CD4-positive, alpha-beta T cell (primary cell): ENCODE measurements at regions not wholly inside any gene's neighbourhood (a gene's known extent, or its start where the extent isn't known, plus 50 kb on each side); places are given as distances from the start of the nearest gene placed in this dataset.

ENCODE experiments used
- ATAC-seq: fragments of 200-7000 bp; cut with Tn5 transposase; one replicate; pipeline ENCODE4 v1.10.0; 2022; ENCODE audit warnings: mild to moderate bottlenecking; ENCODE audit not compliant: poor library complexity
- CTCF ChIA-PET: fragments of 350-600 bp; sonication (Branson Sonifier 250); formaldehyde crosslinking; loops from one replicate; lab custom pipeline; 2021; ENCODE audit warnings: antibody characterized with exemption, inconsistent platforms; lab: Charles Lee
- POLR2A ChIA-PET: fragments of 350-600 bp; sonication (Branson Sonifier 250); formaldehyde crosslinking; loops from one replicate; lab custom pipeline; 2021; ENCODE audit warnings: antibody characterized with exemption, inconsistent platforms; lab: Charles Lee
- DNase-seq, 14 experiments: peaks; one replicate each; pipeline ENCODE4 v3.0.0-alpha.2; 2013 to 2020; ENCODE audit warnings: mixed read lengths in 2 of 14
- H3K27ac ChIP-seq, 2 donors: one replicate each; pipeline versions ENCODE4 v1.5.1 to v1.7.0; 2013; ENCODE audit warnings: low read length in 2 of 2, low read depth in 1 of 2, mild to moderate bottlenecking in 1 of 2
- H3K27me3 ChIP-seq, 2 experiments: 1 replicate in 1 of 2; 2 replicates in 1 of 2; pipeline versions ENCODE4 v1.6.1 to v1.7.0; 2013; ENCODE audit warnings: low read length in 2 of 2, control low read depth in 1 of 2, mild to moderate bottlenecking in 1 of 2, moderate library complexity in 1 of 2; ENCODE audit not compliant: insufficient read depth in 2 of 2, control insufficient read depth in 1 of 2
- H3K36me3 ChIP-seq: one replicate; pipeline ENCODE4 v1.6.1; 2013; ENCODE audit warnings: low read length, control low read depth; ENCODE audit not compliant: insufficient read depth
- H3K4me1 ChIP-seq: one replicate; pipeline ENCODE4 v1.6.1; 2013; ENCODE audit warnings: low read length, control low read depth; ENCODE audit not compliant: insufficient read depth
- H3K4me3 ChIP-seq: one replicate; pipeline ENCODE4 v1.5.1; 2013; ENCODE audit warnings: mild to moderate bottlenecking, low read length, moderate library complexity
- H3K9me3 ChIP-seq, 2 experiments: 1 replicate in 1 of 2; 2 replicates in 1 of 2; pipeline versions ENCODE4 v1.6.1 to v1.7.0; 2013; ENCODE audit warnings: low read length in 2 of 2, mild to moderate bottlenecking in 2 of 2, control low read depth in 1 of 2, moderate library complexity in 1 of 2; ENCODE audit not compliant: control insufficient read depth in 1 of 2, insufficient read depth in 1 of 2
- H3K27ac Mint-ChIP-seq: one replicate; pipeline ENCODE4 v1.8.0; 2020; ENCODE audit warnings: mixed read lengths
- H3K27me3 Mint-ChIP-seq: one replicate; pipeline ENCODE4 v1.8.0; 2021; ENCODE audit warnings: mixed read lengths
- H3K36me3 Mint-ChIP-seq: one replicate; pipeline ENCODE4 v1.8.0; 2021; ENCODE audit warnings: low read depth, mixed read lengths
- H3K4me1 Mint-ChIP-seq: one replicate; pipeline ENCODE4 v1.8.0; 2021; ENCODE audit warnings: low read depth, mixed read lengths
- H3K4me3 Mint-ChIP-seq: one replicate; pipeline ENCODE4 v1.8.0; 2020; ENCODE audit warnings: mild to moderate bottlenecking, mixed read lengths
- H3K9me3 Mint-ChIP-seq: one replicate; pipeline ENCODE4 v1.8.0; 2020; ENCODE audit warnings: mixed read lengths
- intact Hi-C, 2 experiments: fragments of 100-400 bp; cut with DNase I in 1 of 2; cut with micrococcal nuclease in 1 of 2; formaldehyde crosslinking; loops; one replicate each; pipeline versions ENCODE4 v1.15.1 to v1.9.0; 2023 to 2025; cut with DNase I, micrococcal nuclease
- TF ChIP-seq, protein P1 (sequence below): fragments of 200-600 bp; IDR thresholded peaks from one replicate; pipeline ENCODE4 v1.8.0; 2022; ENCODE audit warnings: antibody characterized with exemption, mild to moderate bottlenecking

DNA sequence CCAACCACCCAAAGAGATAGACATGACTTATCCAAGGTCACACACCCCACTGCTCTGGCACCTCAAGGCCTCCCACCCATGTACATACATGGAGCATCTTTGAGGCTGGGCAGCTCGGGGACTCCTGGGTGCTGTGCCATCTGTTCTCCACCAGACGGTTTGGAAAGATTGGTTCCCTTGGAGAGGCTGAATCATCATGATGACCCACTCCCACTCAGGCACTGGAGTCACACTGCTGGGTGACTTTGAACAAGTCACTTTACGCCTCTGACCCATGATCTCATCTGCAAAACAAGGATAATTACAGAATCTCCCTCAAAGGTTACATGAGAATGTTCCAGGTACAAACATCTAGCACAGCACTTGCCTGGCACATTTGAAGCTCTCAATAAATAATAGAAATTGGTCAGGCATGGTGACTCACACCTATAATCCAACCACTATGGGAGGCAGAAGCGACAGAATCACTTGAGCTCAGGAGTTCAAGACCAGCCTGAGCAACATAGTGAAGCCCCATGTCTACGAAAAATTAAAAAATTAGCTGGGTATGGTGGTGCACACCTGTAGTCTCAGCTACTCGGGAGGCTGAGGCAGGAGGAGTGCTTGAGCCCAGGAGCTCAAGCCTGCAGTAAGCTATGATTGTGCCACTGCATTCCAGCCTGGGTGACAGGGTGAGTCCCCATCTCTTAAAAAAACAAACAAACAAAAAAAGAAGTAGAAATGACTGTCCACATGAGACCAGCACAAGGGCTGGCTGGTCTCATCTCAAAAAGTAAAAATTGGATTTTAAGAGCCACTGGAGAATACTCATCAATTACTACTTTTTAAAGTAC is 74.9 kb downstream of the RRAGC start:
- H3K27ac Mint-ChIP-seq, result no peak overlapping the region
- ChIA-PET POLR2A (no interaction called here), CTCF (no interaction called here)
- DNase-seq, result no peak
- Histone ChIP-seq H3K36me3 (no peaks in the 10 kb centered on the region), H3K9me3 (peaks cover 0 to 5% of the 10 kb centered on the region in 2 experiments), H3K27ac (no peak overlapping the region), H3K4me1 (no peaks in the 10 kb centered on the region), H3K4me3 (no peak overlapping the region), H3K27me3 (peaks cover 38 to 62% of the 10 kb centered on the region in 2 experiments)
- H3K27me3 Mint-ChIP-seq, result peaks cover 90% of the 10 kb centered on the region
- H3K4me3 Mint-ChIP-seq, result no peak overlapping the region
- intact Hi-C loops, result no loop called here
- H3K9me3 Mint-ChIP-seq, result no peaks in the 10 kb centered on the region
- TF ChIP-seq, protein P1, sequence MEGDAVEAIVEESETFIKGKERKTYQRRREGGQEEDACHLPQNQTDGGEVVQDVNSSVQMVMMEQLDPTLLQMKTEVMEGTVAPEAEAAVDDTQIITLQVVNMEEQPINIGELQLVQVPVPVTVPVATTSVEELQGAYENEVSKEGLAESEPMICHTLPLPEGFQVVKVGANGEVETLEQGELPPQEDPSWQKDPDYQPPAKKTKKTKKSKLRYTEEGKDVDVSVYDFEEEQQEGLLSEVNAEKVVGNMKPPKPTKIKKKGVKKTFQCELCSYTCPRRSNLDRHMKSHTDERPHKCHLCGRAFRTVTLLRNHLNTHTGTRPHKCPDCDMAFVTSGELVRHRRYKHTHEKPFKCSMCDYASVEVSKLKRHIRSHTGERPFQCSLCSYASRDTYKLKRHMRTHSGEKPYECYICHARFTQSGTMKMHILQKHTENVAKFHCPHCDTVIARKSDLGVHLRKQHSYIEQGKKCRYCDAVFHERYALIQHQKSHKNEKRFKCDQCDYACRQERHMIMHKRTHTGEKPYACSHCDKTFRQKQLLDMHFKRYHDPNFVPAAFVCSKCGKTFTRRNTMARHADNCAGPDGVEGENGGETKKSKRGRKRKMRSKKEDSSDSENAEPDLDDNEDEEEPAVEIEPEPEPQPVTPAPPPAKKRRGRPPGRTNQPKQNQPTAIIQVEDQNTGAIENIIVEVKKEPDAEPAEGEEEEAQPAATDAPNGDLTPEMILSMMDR, result no peak
- H3K4me1 Mint-ChIP-seq, result no peaks in the 10 kb centered on the region
- H3K36me3 Mint-ChIP-seq, result no peaks in the 10 kb centered on the region
- ATAC-seq, result no peak

- Mint-ChIP-seq H3K36me3 (no peaks in the 10 kb centered on the region), H3K4me3 (no peak overlapping the region), H3K27ac (no peak overlapping the region), H3K4me1 (no peaks in the 10 kb centered on the region), H3K27me3 (peaks cover 85% of the 10 kb centered on the region), H3K9me3 (no peaks in the 10 kb centered on the region)
- POLR2A ChIA-PET, result no interaction called here
- Histone ChIP-seq H3K36me3 (no peaks in the 10 kb centered on the region), H3K4me1 (no peaks in the 10 kb centered on the region), H3K4me3 (no peak overlapping the region), H3K9me3 (peaks cover 0 to 5% of the 10 kb centered on the region in 2 experiments), H3K27ac (no peak overlapping the region), H3K27me3 (peaks cover 31 to 55% of the 10 kb centered on the region in 2 experiments)
- ATAC-seq (no peak), DNase-seq (no peak)
- intact Hi-C loops, result no loop called here
- CTCF ChIA-PET, result no interaction called here
- TF ChIP-seq, protein P1, result no peak
Observed at GRCh38 chr1:38783640-38784229, 75.8 kb downstream of the RRAGC start.

DNA sequence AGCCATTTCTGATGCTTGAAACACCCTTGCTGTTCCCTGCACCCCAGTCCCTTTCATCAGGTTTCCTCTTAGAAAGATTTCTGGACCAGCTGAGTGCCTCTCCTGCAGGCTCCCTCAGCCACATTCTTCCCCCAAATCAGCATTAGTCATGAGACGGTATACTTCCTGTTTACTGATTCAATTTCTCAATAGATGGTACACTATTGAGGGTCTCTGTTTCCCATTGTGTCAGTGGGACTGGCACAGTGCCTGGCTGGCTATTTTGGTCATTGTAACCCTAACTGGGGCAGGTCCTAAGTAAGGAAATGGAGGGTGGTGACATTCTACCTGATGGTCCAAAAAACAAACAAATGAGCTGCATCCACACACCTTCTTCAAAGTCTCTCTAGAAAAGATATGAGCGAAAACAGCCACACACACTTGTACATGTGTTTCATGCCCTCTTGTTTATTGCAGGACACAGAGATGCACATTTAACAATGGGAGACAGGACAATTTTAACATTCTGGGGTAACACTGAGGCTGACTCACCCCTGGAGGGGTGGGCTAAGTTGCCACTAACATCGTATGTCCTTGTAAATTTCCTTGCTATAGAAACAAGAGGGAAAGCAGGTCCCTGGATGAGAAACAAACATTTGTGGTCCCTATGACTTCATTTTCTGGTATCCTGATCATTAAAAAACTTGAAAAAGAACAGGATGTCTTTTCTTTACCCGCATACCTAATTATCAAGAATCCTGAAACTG is 77.5 kb downstream of the RRAGC start:
- intact Hi-C loops, result no loop called here
- Histone ChIP-seq H3K27me3 (peaks cover 25 to 42% of the 10 kb centered on the region in 2 experiments), H3K27ac (no peak overlapping the region), H3K4me1 (no peaks in the 10 kb centered on the region), H3K36me3 (no peaks in the 10 kb centered on the region), H3K4me3 (no peak overlapping the region), H3K9me3 (peaks cover 0 to 5% of the 10 kb centered on the region in 2 experiments)
- no peaks in the 10 kb centered on the region for H3K36me3 Mint-ChIP-seq
- H3K9me3 Mint-ChIP-seq, result no peaks in the 10 kb centered on the region
- H3K27ac Mint-ChIP-seq, result no peak overlapping the region
- no peak for ATAC-seq
- H3K4me3 Mint-ChIP-seq, result no peak overlapping the region
- DNase-seq, result no peak
- peaks cover 80% of the 10 kb centered on the region for H3K27me3 Mint-ChIP-seq
- ChIA-PET CTCF (no interaction called here), POLR2A (no interaction called here)
- TF ChIP-seq, protein P1, result no peak
- H3K4me1 Mint-ChIP-seq, result no peaks in the 10 kb centered on the region
